SHP77 treated with DMSO at 0.1 percent for 48 hours (cell line): ENCODE measurements at regions not wholly inside any gene's neighbourhood (a gene's known extent, or its start where the extent isn't known, plus 50 kb on each side); places are given as distances from the start of the nearest gene placed in this dataset.

Experiments
- DNase-seq: peaks from one replicate; lab custom pipeline; 2025; lab: John Stamatoyannopoulos, UW

GRCh38 chr4:128386761-128387599 is 99.4 kb upstream of the PGRMC2 start:
- DNase-seq = no peak

- DNase-seq = no peak
Observed at GRCh38 chr4:128385683-128386304, 98.2 kb upstream of the PGRMC2 start.

GRCh38 chr4:128384765-128385598 is 97.4 kb upstream of the PGRMC2 start:
- no peak for DNase-seq

- DNase-seq = no peak
Observed at GRCh38 chr4:128384091-128384520, 96.5 kb upstream of the PGRMC2 start.

- DNase-seq = no peak
Observed at GRCh38 chr4:128381748-128382559, 94.3 kb upstream of the PGRMC2 start.

- no peak for DNase-seq
Observed at GRCh38 chr4:128380306-128380705, 92.7 kb upstream of the PGRMC2 start.

- DNase-seq = no peak
Observed at GRCh38 chr4:128379860-128380259, 92.2 kb upstream of the PGRMC2 start.

- no peak for DNase-seq
Observed at GRCh38 chr4:128378668-128379067, 91.1 kb upstream of the PGRMC2 start.

- DNase-seq = no peak
Observed at GRCh38 chr4:128376958-128377357, 89.3 kb upstream of the PGRMC2 start.

- DNase-seq = no peak
Observed at GRCh38 chr4:128376303-128376702, 88.7 kb upstream of the PGRMC2 start.

GRCh38 chr4:128373628-128374027 is 86.0 kb upstream of the PGRMC2 start:
- DNase-seq = no peak

GRCh38 chr4:128371876-128372275 is 84.3 kb upstream of the PGRMC2 start:
- DNase-seq = no peak

- no peak for DNase-seq
Observed at GRCh38 chr4:128371001-128371777, 83.6 kb upstream of the PGRMC2 start.

- DNase-seq = no peak
Observed at GRCh38 chr4:128366212-128366611, 78.6 kb upstream of the PGRMC2 start.

- DNase-seq = no peak
Observed at GRCh38 chr4:128364565-128364964, 77.0 kb upstream of the PGRMC2 start.

GRCh38 chr4:128363966-128364365 is 76.4 kb upstream of the PGRMC2 start:
- DNase-seq = no peak

GRCh38 chr4:128362760-128363159 is 75.1 kb upstream of the PGRMC2 start:
- DNase-seq = no peak

GRCh38 chr4:128359422-128359821 is 71.8 kb upstream of the PGRMC2 start:
- no peak for DNase-seq

- no peak for DNase-seq
Observed at GRCh38 chr4:128358913-128359279, 71.3 kb upstream of the PGRMC2 start.

- no peak for DNase-seq
Observed at GRCh38 chr4:128358231-128358912, 70.8 kb upstream of the PGRMC2 start.
